ENCODE measurements at regions not wholly inside any gene's neighbourhood (a gene's known extent, or its start where the extent isn't known, plus 50 kb on each side); places are given as distances from the start of the nearest gene placed in this dataset.

DNA sequence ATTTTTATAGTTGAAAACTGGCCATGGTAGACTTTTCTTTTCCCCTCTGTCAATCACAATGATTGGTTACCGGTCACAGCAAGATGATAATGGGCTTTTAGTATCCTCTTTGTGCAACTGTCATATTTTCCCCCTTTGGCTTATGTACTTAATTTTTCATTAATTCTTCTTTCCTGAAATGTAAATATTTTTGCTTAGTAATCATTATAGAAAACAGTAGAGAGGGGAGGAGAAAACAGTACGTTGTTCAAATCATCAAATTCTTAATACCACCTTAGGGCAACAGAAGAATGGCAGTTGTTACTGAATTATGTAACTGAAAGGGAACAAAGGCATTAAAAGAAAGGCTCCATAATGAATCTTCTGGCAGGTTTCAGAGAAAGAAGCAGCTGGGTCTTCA, 699.0 kb downstream of the METTL4 start:
- H3K9me3 Mint-ChIP-seq: no peaks in the 10 kb centered on the region
- ChIA-PET POLR2A (no interaction called here), CTCF (no interaction called here)
- no peak overlapping the region for H3K4me3 Mint-ChIP-seq
- no peaks in the 10 kb centered on the region for H3K27me3 Mint-ChIP-seq
- no peak for DNase-seq
- no peak overlapping the region for H3K27ac Mint-ChIP-seq
- H3K36me3 Mint-ChIP-seq (ENCODE audit: low read depth): no peaks in the 10 kb centered on the region
- no peaks in the 10 kb centered on the region for H3K4me1 Mint-ChIP-seq

DNA sequence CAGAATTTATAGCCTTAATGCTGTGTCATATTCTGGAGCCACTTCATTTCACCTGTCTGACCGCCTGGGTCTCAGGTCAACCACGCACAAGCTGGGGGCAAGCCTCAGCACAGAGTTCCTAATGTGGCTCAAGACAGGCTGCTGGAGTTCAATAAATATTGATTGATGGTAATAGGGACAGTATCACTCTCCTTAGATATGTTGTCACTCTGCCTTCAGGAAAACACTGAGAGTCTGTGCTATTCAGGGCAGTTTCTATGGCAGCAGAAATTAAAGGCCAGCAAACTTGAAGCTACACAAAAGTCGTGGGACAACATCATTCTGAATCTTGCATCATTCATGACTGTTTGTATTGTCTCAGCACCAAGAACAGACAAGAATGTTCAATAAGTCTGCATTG, 696.1 kb downstream of the METTL4 start:
- ChIA-PET CTCF (interaction anchor here (1.5 kb wide), 1 partner anchor 211 kb away, joined by 4 read pairs; no protein-coding TSS in a partner anchor), POLR2A (no interaction called here)
- H3K36me3 Mint-ChIP-seq (ENCODE audit: low read depth): no peaks in the 10 kb centered on the region
- no peaks in the 10 kb centered on the region for H3K9me3 Mint-ChIP-seq
- no peak overlapping the region for H3K27ac Mint-ChIP-seq
- H3K27me3 Mint-ChIP-seq: no peaks in the 10 kb centered on the region
- no peaks in the 10 kb centered on the region for H3K4me1 Mint-ChIP-seq
- no peak overlapping the region for H3K4me3 Mint-ChIP-seq
- no peak for DNase-seq

DNA sequence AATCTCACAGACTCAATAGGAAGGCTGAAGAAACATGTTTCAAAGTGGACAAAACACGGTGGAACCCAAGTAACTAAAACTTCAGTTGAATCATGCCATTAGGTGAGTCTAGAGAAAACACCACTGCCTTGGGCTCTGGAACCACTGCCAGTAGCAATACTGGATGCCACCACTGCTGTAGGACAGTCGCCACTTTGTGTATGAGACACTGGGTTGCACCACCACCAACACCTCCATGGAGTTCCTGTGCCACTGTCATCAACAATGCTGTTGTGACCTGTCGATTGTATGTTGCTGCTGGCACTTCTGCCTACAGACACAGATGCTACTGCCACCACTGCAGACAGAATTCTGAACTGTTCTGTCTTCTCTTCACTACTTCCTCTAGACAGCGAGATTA, 686.7 kb downstream of the METTL4 start:
- CTCF ChIA-PET: no interaction called here
- Mint-ChIP-seq H3K9me3 (no peaks in the 10 kb centered on the region), H3K27me3 (no peaks in the 10 kb centered on the region), H3K36me3 (ENCODE audit: low read depth) (no peaks in the 10 kb centered on the region), H3K27ac (no peak overlapping the region), H3K4me3 (no peak overlapping the region), H3K4me1 (no peaks in the 10 kb centered on the region)
- POLR2A ChIA-PET: no interaction called here
- no peak for DNase-seq

DNA sequence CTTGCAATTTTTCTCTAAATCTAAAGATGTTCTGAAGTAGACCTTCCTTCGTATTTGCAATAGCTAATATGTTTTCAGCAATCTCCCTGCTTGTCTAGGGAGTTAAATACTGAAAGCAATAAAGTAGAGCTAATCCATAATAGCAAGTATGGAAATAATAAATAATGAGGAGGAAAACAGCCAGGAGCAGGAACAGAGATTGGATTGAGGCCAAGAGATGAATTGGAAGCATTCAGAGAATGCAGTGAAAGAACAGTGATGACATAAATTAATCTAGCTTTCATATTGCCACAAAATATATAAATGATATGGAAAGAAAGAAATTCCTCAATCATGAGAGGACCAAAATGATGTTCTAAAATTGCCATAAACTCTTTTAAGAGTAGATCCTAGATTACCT, 679.7 kb downstream of the METTL4 start:
- H3K36me3 Mint-ChIP-seq (ENCODE audit: low read depth): no peaks in the 10 kb centered on the region
- no peak overlapping the region for H3K4me3 Mint-ChIP-seq
- H3K4me1 Mint-ChIP-seq: no peaks in the 10 kb centered on the region
- no peaks in the 10 kb centered on the region for H3K27me3 Mint-ChIP-seq
- no peaks in the 10 kb centered on the region for H3K9me3 Mint-ChIP-seq
- CTCF ChIA-PET: no interaction called here
- POLR2A ChIA-PET: no interaction called here
- H3K27ac Mint-ChIP-seq: no peak overlapping the region
- no peak for DNase-seq

DNA sequence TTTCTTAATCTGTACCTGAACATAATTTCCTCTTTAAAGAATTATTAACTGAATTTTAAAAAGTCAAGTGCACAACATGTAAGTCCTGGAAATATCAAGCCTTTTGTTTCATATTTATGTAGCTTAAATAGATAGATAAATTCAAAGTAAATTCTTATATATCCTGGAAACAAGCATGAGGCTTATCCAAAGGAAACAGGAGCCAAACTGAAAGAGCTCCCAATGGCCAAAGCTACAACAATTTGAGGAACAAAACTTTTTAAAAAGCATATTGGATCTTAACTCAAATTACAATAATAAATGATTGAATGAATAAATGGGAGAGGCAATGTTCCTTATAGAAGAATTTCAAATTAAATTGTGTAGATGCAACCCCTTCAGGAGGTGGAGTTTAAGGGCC, 679.1 kb downstream of the METTL4 start:
- H3K27ac Mint-ChIP-seq: no peak overlapping the region
- no peaks in the 10 kb centered on the region for H3K4me1 Mint-ChIP-seq
- H3K36me3 Mint-ChIP-seq (ENCODE audit: low read depth): no peaks in the 10 kb centered on the region
- no peaks in the 10 kb centered on the region for H3K27me3 Mint-ChIP-seq
- no peaks in the 10 kb centered on the region for H3K9me3 Mint-ChIP-seq
- ChIA-PET CTCF (no interaction called here), POLR2A (no interaction called here)
- no peak overlapping the region for H3K4me3 Mint-ChIP-seq
- no peak for DNase-seq

DNA sequence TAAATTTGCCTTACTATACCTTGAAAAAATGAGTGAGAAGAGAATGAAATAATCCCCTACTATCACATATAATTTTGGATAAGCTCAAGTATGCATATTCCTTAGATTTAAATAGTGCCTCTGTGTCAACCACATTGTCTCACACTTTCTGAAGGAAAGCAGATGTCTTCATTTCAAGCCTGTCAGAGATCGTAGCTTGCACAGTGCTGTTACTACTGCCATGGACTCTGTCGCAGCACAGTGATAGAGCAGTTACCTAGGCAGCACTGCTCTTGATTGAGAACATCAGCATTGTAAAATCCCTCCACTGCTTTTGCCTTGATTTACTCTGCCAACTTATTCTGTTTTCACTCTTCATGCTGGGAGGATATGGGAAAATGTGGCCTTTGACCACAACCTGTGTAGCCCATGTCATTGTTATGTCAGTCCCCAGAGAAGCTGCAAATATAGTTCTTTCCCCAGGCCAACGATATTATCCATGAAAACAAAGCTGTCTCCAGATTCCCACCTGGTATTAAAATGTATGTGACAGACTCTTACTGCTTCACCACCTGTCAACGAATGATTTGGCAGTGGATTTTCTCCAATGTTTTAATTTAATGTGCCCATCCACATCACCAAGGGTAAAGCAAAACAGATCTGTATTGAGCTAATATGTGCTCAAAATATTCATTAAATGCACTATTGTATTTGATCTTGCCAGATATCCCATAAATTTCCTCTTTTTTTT, 675.7 kb downstream of the METTL4 start:
- no peak for DNase-seq
- ChIA-PET CTCF (no interaction called here), POLR2A (no interaction called here)
- no peak overlapping the region for H3K4me3 Mint-ChIP-seq
- H3K36me3 Mint-ChIP-seq (ENCODE audit: low read depth): no peaks in the 10 kb centered on the region
- no peaks in the 10 kb centered on the region for H3K9me3 Mint-ChIP-seq
- H3K4me1 Mint-ChIP-seq: no peaks in the 10 kb centered on the region
- H3K27ac Mint-ChIP-seq: no peak overlapping the region
- no peaks in the 10 kb centered on the region for H3K27me3 Mint-ChIP-seq

DNA sequence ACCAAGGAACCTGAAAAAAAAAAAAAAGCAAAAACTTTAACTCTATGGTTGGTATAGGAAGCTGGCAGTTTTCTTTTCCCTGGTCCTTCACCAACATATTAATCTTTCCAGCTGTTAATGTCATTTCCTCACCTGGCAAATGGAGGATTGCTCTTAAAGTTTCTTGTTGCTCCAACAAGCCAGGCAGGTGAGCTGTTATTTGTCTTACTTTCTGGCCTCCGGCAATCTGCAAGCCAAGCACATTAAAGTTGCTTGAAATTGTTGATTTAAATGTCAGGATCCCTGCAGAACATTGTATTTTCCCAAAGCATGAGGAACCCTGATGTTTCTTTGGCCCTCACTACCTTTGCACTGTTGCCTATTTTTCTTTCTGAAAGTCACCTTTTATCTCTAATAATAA, 664.9 kb downstream of the METTL4 start:
- Mint-ChIP-seq H3K27me3 (no peaks in the 10 kb centered on the region), H3K4me3 (no peak overlapping the region), H3K36me3 (ENCODE audit: low read depth) (no peaks in the 10 kb centered on the region), H3K4me1 (no peaks in the 10 kb centered on the region), H3K27ac (no peak overlapping the region), H3K9me3 (peaks cover 3% of the 10 kb centered on the region)
- POLR2A ChIA-PET: no interaction called here
- CTCF ChIA-PET: no interaction called here
- DNase-seq: no peak

DNA sequence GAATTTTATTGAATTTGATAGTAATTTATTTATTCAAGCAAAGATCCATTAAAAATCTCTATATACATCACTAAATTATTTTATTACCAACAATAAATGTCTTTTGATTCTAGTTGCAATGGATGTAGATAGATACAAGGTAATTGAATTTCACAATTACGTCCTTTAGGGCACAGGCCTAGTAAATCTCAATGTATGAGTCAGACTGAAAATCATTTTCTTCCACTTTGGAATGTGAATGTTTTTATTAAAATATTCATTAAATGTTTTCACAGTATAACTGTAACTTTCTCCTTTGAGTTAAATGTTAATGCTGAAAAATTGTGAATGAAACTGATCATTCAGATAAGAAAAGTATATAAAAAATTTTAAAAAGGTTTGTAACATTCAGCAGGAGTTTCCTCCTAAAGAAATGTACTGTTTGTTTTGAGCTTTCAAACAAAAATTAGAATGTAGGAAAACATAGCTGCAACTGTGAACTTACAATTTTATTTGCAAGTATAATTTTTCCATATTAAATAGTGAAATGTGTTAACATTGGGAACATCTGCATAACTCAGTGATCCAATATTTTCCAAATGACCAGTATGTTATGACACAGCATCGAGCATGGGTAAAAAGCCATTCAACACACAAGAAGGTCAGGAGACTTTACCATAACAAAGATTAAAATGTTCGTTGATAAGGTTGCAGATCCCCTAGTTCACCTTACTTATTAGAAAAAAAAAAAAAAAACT, 663.7 kb downstream of the METTL4 start:
- no peak for DNase-seq
- H3K27ac Mint-ChIP-seq: no peak overlapping the region
- H3K36me3 Mint-ChIP-seq (ENCODE audit: low read depth): no peaks in the 10 kb centered on the region
- ChIA-PET POLR2A (no interaction called here), CTCF (no interaction called here)
- H3K4me3 Mint-ChIP-seq: no peak overlapping the region
- no peaks in the 10 kb centered on the region for H3K4me1 Mint-ChIP-seq
- H3K9me3 Mint-ChIP-seq: peaks cover 3% of the 10 kb centered on the region
- no peaks in the 10 kb centered on the region for H3K27me3 Mint-ChIP-seq

DNA sequence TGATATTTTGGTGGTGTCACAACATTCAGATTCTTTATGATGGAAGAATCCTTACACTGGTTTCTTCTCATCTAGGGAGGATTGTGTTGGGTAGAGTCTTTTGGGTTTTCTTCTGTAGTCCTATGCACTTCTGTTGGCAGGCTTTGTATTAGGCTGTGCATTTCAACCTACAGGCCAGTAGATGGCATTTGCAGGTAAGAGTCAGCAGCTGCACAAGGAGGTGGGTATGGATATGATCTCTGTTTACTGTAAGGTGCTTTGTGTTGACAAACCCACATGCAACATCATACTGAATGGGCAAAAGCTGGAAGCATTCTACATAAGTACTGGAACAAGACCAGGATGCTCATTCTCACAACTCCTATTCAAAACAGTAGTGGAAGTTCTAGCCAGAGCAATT, 656.8 kb downstream of the METTL4 start:
- no peaks in the 10 kb centered on the region for H3K4me1 Mint-ChIP-seq
- no peaks in the 10 kb centered on the region for H3K27me3 Mint-ChIP-seq
- H3K4me3 Mint-ChIP-seq: no peak overlapping the region
- no peak overlapping the region for H3K27ac Mint-ChIP-seq
- CTCF ChIA-PET: no interaction called here
- no peak for DNase-seq
- POLR2A ChIA-PET: no interaction called here
- H3K9me3 Mint-ChIP-seq: peaks cover 6% of the 10 kb centered on the region
- no peaks in the 10 kb centered on the region for H3K36me3 Mint-ChIP-seq (ENCODE audit: low read depth)

DNA sequence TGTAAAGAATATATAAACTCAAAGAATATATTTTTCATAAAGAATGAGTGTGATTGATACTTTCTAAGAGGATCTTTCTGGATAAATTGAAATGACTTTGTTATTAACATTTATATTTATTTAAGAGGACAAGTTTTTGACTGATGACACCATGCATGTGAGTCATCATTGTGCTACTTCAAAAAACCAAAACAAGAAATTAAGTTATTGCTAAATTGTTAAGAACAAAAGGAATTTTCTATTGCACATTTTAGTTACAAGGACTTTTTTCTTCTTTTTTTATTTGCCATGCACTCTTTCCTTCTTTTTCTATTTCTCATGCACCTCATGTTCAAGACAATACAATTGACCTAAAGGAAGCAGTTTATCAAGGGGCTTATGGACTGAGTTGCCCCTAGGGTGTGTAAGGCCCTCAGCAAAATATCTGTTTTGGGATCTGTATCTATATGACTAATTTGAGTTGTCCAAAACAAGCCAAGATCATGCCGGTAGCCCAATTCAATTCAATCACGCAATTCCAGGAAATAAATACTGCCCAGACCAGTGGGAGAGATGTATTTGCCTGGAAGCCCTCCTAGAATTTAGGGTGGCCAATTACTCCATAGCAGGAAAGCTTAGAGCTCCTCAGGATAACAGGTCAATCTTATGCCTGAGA, 654.3 kb downstream of the METTL4 start:
- H3K27me3 Mint-ChIP-seq: no peaks in the 10 kb centered on the region
- POLR2A ChIA-PET: no interaction called here

DNA sequence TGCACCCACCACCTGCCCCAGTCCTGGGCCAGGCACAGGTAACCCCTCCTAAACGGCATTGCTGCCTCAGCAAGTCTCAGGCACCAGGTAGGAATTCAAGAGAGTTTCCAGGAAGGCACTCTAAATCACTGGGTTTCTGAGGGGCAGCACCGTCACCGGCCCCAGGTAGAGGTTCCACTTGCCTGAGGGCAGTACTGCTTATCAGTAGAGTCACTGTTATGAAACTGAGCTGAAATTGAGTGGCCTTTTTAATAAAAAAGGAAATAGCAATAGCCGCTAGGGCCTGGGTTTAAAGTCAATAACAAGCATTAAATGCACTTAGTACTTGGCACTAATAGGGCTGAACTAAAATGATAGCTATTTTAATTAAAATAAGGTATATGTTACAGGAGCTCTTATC, 653.7 kb downstream of the METTL4 start:
- no peaks in the 10 kb centered on the region for H3K27me3 Mint-ChIP-seq
- POLR2A ChIA-PET: no interaction called here
- no peaks in the 10 kb centered on the region for H3K36me3 Mint-ChIP-seq (ENCODE audit: low read depth)
- no peak for DNase-seq
- no peak overlapping the region for H3K27ac Mint-ChIP-seq
- H3K4me1 Mint-ChIP-seq: no peaks in the 10 kb centered on the region
- no peak overlapping the region for H3K4me3 Mint-ChIP-seq
- CTCF ChIA-PET: no interaction called here
- H3K9me3 Mint-ChIP-seq: peaks cover 3% of the 10 kb centered on the region

More for the DNA sequence above, 654.3 kb downstream of the METTL4 start:
- no peak for DNase-seq
- Mint-ChIP-seq H3K9me3 (peaks cover 3% of the 10 kb centered on the region), H3K27ac (no peak overlapping the region), H3K36me3 (ENCODE audit: low read depth) (no peaks in the 10 kb centered on the region), H3K4me3 (no peak overlapping the region), H3K4me1 (no peaks in the 10 kb centered on the region)
- CTCF ChIA-PET: no interaction called here

DNA sequence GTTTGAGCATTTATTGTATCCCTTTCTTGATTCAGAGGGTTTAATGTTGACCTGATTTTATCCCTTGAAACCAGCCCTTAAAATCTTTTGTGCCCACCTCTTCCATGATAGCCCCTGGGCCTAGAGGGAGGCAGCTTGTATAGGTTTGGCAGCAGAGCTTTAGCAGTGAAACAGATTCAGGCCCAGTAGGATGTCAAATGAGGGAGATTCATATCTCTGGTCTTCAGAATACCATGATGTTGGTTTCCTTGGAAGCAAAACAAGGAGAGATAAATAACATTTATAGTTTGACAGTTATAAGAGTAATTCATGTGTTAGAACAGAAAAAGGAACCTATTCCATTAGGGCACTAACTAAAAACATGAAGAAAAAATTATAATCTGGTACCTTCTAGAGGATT, 649.2 kb downstream of the METTL4 start:
- no peaks in the 10 kb centered on the region for H3K4me1 Mint-ChIP-seq
- peaks cover 4% of the 10 kb centered on the region for H3K9me3 Mint-ChIP-seq
- no peaks in the 10 kb centered on the region for H3K27me3 Mint-ChIP-seq
- H3K27ac Mint-ChIP-seq: no peak overlapping the region
- no peaks in the 10 kb centered on the region for H3K36me3 Mint-ChIP-seq (ENCODE audit: low read depth)
- ChIA-PET CTCF (no interaction called here), POLR2A (no interaction called here)
- H3K4me3 Mint-ChIP-seq: no peak overlapping the region
- DNase-seq: no peak

DNA sequence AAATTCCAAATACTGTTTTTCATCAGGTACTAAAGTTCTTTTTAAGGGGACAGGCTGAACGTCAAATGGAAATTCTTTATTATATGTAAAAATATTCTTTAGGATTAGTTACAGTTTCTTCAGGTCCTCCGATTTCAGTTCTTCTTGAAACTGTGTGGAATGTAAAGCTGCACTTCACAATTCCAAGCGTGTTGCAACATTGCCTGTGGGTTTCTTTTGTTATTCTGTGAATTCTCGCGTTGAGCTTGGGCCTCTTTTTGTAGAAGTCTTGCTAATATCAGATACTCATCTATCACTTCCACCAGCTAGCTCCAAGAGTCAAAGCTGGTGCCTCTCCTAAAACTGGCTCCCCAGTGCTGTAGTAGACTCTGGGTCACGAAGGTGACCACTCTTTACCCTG, 642.6 kb downstream of the METTL4 start:
- H3K4me1 Mint-ChIP-seq: no peaks in the 10 kb centered on the region

DNA sequence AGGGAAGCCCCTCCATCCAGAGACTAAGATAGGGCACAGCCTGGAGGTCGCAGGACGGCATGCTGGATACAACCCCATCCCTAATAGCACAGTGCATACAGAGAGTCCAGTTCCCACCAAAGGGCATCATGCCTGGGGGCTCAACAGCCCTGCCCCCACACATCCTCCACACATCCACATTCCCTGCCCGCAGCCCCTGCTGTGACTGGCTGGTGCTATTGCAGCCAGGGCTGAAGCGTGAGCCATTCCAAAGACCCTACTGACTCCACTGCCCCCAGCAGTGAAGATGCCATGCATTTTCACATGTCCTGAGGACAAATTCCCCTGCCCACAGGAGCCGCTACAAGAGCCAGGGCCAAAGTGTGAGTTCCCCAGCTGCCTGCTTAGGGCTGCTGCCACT, 641.6 kb downstream of the METTL4 start:
- POLR2A ChIA-PET: no interaction called here
- H3K4me3 Mint-ChIP-seq: no peak overlapping the region
- no peaks in the 10 kb centered on the region for H3K36me3 Mint-ChIP-seq (ENCODE audit: low read depth)
- no peaks in the 10 kb centered on the region for H3K27me3 Mint-ChIP-seq
- no peaks in the 10 kb centered on the region for H3K4me1 Mint-ChIP-seq
- CTCF ChIA-PET: no interaction called here
- peaks cover 8% of the 10 kb centered on the region for H3K9me3 Mint-ChIP-seq
- H3K27ac Mint-ChIP-seq: no peak overlapping the region
- no peak for DNase-seq

More for the DNA sequence above, 642.6 kb downstream of the METTL4 start:
- Mint-ChIP-seq H3K27me3 (no peaks in the 10 kb centered on the region), H3K36me3 (ENCODE audit: low read depth) (no peaks in the 10 kb centered on the region), H3K27ac (no peak overlapping the region), H3K4me3 (no peak overlapping the region), H3K9me3 (peaks cover 8% of the 10 kb centered on the region)
- CTCF ChIA-PET: no interaction called here
- POLR2A ChIA-PET: no interaction called here
- no peak for DNase-seq

All from activated CD4-positive, alpha-beta memory T cell treated with anti-CD3 and anti-CD28 coated beads, Interleukin-2, amount 10 ng/mL, durations not matched to agents 7 days and 5 days (primary cell).